Ovary (tissue), 7 donors: ENCODE measurements at regions not wholly inside any gene's neighbourhood (a gene's known extent, or its start where the extent isn't known, plus 50 kb on each side); places are given as distances from the start of the nearest gene placed in this dataset.

Experiments used
- DNase-seq, 5 donors: peaks; one replicate each; pipeline ENCODE4 v3.0.0-alpha.2; 2019 to 2020
- H3K27ac ChIP-seq, 2 donors: fragments of 200-600 bp; one replicate each; pipeline versions ENCODE4 v1.5.1 to v1.8.0; 2019 to 2022
- H3K27me3 ChIP-seq: fragments of 200-600 bp; one replicate; pipeline ENCODE4 v1.8.0; 2022
- H3K36me3 ChIP-seq: fragments of 200-600 bp; sonication (generic); one replicate; pipeline ENCODE4 v1.5.1; 2019
- H3K4me1 ChIP-seq: one replicate; pipeline ENCODE4 v1.8.1; 2013; ENCODE audit warnings: mild to moderate bottlenecking, moderate library complexity; ENCODE audit not compliant: insufficient read depth
- H3K4me3 ChIP-seq: fragments of 200-600 bp; sonication (generic); one replicate; pipeline ENCODE4 v1.5.1; 2017
- H3K9me3 ChIP-seq, 2 donors: fragments of 200-600 bp in 1 of 2; sonication (generic) in 1 of 2; one replicate each; pipeline versions ENCODE4 v1.5.1 to v1.8.1; 2013 to 2019; ENCODE audit warnings: mild to moderate bottlenecking in 1 of 2, moderate library complexity in 1 of 2
- EP300 ChIP-seq: sonication (generic); formaldehyde crosslinking; IDR thresholded peaks from one replicate; pipeline ENCODE4 v1.6.1; 2017; ENCODE audit warnings: antibody characterized with exemption
- POLR2A ChIP-seq: fragments of 450-650 bp; IDR thresholded peaks from one replicate; pipeline ENCODE4 v1.6.1; 2017; ENCODE audit warnings: antibody characterized with exemption, mild to moderate bottlenecking, moderate library complexity
- WGBS, 3 donors: extraction: QIAGEN DNeasy Blood & Tissue Kit in 1 of 3; methylation state at CpG; one replicate each; pipeline versions ENCODE4 v1.1.5 to v1.1.7; 2013 to 2017; 5-methylcytosine and 5-hydroxymethylcytosine counted together
- intact Hi-C, 4 donors: fragments of 100-400 bp; cut with DNase I; formaldehyde crosslinking; loops; one replicate each; pipeline versions ENCODE4 v1.11.0 to v1.15.1; 2022 to 2023
- TF ChIP-seq, protein P1 (sequence below), 3 donors: fragments of 450-650 bp in 2 of 3; fragments of 200-600 bp in 1 of 3; IDR thresholded peaks; one replicate each; pipeline versions ENCODE4 v1.5.1 to v1.8.0; 2016 to 2022; ENCODE audit warnings: antibody characterized with exemption in 3 of 3, mild to moderate bottlenecking in 1 of 3
- donor health status: DM: no; HTN: no; CAD: no; lungs with moderate emphysema.
- donor health status: DM: no; HTN: no; CAD: no.
- donor health status: Bipolar disorder and iron deficiency.
- donor health status: DM: no; HTN: no; CAD: no.
- donor health status: DM: yes; HTN: yes; CAD: no.

DNA sequence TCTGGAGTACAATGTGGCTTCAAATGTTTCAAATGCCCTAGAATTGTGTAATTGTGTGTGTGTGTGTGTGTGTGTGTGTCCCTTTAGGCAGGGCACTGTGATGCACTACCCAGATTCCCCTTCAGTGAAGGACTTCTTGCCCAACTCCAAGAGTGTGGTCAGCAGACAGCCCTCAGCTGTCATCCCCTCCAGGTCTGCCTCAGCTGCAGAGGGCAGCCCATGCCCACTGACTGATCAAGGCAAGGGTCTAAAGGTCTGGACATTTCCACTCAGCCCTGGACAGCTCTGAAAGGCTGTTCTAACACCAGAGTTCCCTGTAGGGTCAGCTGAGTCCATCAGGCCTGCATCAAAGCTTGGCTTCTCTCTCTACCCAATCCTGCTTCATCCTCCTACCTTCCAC is 83.9 kb upstream of the USP9X start:
- H3K27me3 ChIP-seq, result no peaks in the 10 kb centered on the region
- H3K36me3 ChIP-seq, result no peaks in the 10 kb centered on the region
- no peak overlapping the region for H3K4me3 ChIP-seq
- no peaks in the 10 kb centered on the region for H3K9me3 ChIP-seq
- intact Hi-C loops, result no loop called here
- no peak for DNase-seq
- TF ChIP-seq POLR2A, result no peak
- no peak for TF ChIP-seq EP300
- TF ChIP-seq, protein P1, sequence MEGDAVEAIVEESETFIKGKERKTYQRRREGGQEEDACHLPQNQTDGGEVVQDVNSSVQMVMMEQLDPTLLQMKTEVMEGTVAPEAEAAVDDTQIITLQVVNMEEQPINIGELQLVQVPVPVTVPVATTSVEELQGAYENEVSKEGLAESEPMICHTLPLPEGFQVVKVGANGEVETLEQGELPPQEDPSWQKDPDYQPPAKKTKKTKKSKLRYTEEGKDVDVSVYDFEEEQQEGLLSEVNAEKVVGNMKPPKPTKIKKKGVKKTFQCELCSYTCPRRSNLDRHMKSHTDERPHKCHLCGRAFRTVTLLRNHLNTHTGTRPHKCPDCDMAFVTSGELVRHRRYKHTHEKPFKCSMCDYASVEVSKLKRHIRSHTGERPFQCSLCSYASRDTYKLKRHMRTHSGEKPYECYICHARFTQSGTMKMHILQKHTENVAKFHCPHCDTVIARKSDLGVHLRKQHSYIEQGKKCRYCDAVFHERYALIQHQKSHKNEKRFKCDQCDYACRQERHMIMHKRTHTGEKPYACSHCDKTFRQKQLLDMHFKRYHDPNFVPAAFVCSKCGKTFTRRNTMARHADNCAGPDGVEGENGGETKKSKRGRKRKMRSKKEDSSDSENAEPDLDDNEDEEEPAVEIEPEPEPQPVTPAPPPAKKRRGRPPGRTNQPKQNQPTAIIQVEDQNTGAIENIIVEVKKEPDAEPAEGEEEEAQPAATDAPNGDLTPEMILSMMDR (IDR thresholded peaks at IDR 0.05), result no peak
- H3K27ac ChIP-seq, result no peak overlapping the region
- H3K4me1 ChIP-seq, result no peaks in the 10 kb centered on the region

DNA sequence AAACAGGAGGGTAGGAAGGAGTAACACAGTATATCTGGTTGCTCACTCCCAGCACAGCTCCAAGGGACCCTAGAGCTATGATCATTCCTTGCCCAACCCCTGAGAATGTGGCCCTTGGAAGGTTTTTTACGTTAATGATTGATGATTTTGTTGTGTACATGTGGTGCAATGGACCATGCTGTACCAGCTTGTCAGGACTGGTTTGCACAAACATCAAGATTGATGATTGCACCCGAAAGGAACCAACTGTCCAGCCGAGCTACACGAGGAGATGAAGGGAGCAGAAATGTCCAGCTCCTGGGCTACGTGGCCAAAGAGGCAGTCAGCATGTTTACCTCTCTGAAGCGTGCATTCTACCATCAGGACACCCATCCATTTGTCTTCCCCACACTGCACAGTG is 83.2 kb upstream of the USP9X start:
- intact Hi-C loops, result no loop called here
- no peaks in the 10 kb centered on the region for H3K9me3 ChIP-seq
- H3K4me1 ChIP-seq, result no peaks in the 10 kb centered on the region
- DNase-seq, result no peak
- no peak overlapping the region for H3K4me3 ChIP-seq
- no peaks in the 10 kb centered on the region for H3K27me3 ChIP-seq
- WGBS, 3 donors, result 69 to 77% (median 75%) methylated on average over 6 of the region's 6 CpGs
- no peak overlapping the region for H3K27ac ChIP-seq
- TF ChIP-seq, protein P1 (IDR thresholded peaks at IDR 0.05), result no peak
- no peak for TF ChIP-seq EP300
- H3K36me3 ChIP-seq, result no peaks in the 10 kb centered on the region

DNA sequence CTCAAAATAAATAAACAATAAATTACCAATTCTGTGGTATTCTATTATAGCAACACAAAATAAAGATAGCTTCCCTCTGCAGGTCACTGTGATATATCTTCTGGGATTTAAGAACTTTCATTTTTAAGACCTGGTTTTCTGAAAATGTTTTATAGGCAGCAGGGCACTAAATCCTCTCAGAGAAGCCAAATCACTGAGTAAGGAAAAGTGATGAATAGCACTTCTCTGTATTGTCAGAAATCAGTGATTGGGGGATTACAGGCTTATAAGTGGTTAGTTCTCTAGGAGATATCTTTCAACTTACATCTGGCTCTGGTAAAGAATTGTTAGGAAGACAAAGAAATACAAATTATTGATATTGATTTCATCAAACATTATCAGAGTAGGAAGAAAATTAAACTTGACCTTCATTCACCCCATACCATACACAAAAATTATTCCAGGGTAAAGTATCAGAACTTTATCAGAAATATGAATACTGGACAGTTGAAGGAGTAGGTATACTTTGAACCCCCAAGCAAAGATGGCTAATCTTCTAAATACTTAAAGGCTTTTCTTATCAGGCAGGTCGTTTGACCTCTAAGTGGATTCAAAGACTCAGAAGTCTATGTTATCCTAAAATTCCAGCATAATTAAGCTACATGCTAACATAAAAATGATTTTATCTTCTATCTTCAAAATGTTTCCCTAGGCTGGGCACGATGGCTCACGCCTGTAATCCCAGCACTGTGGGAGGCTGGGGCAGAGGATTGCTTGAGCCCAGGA is 81.6 kb upstream of the USP9X start:
- TF ChIP-seq, protein P1 (IDR thresholded peaks at IDR 0.05), result no peak
- DNase-seq, result no peak
- intact Hi-C loops, result no loop called here
- 64 to 79% (median 65%) methylated on average over 3 of the region's 3 CpGs for WGBS, 3 donors
- no peak overlapping the region for H3K4me3 ChIP-seq
- H3K27me3 ChIP-seq, result no peaks in the 10 kb centered on the region
- H3K9me3 ChIP-seq, result no peaks in the 10 kb centered on the region
- no peak overlapping the region for H3K27ac ChIP-seq
- no peaks in the 10 kb centered on the region for H3K4me1 ChIP-seq
- H3K36me3 ChIP-seq, result no peaks in the 10 kb centered on the region

DNA sequence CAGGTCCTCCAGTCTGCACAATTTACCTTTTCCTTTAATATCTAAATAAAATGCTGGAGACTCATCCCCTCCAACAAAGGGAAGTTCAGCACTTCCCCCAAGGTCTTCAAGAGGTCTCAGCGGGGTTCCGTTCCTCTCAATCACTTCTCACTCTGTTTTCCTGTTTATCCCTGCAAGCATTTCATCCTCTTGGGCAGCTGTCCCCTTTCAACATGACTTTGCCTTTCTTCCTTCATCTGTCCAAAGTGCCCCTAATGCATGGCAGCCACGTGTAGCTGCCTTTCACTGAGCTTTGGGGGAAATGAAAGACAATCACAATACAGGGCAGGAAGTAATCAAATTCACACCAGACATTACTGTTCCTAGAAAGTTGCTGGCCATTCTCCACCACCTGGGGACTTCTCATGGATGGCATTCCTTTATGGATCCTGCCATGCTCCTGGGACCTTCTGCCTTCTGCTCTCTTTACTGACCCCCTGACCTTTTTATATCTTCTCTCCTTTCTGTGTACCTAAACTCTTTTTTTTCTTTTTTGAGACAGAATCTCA is 79.7 kb upstream of the USP9X start:
- Histone ChIP-seq H3K27ac (no peak overlapping the region), H3K27me3 (no peaks in the 10 kb centered on the region), H3K4me3 (no peak overlapping the region), H3K9me3 (no peaks in the 10 kb centered on the region), H3K36me3 (no peaks in the 10 kb centered on the region), H3K4me1 (no peaks in the 10 kb centered on the region)
- 38 to 45% (median 40%) methylated on average over 3 of the region's 3 CpGs for WGBS, 3 donors
- intact Hi-C loops, result no loop called here
- DNase-seq, result no peak
- no peak for TF ChIP-seq POLR2A
- TF ChIP-seq, protein P1 (IDR thresholded peaks at IDR 0.05), result no peak
- no peak for TF ChIP-seq EP300
